Uterus (tissue), 2 donors: ENCODE measurements at regions not wholly inside any gene's neighbourhood (a gene's known extent, or its start where the extent isn't known, plus 50 kb on each side); places are given as distances from the start of the nearest gene placed in this dataset.
"Not testable (repeated sequence)": the region's sequence is repeated elsewhere in the genome, so short reads cannot be mapped to it uniquely, and the experiment has no call there.

ENCODE experiments used
- CTCF ChIP-seq, 4 experiments: fragments of 200-600 bp in 2 of 4; fragments of 450-650 bp in 2 of 4; sonication (generic) in 2 of 4; IDR thresholded peaks; one replicate each; pipeline ENCODE4 v1.5.1; 2016 to 2019; ENCODE audit warnings: antibody characterized with exemption in 4 of 4, mild to moderate bottlenecking in 2 of 4, moderate library complexity in 1 of 4
- POLR2A ChIP-seq, 2 donors: fragments of 450-650 bp; IDR thresholded peaks; one replicate each; pipeline ENCODE4 v1.6.1; 2016; ENCODE audit warnings: antibody characterized with exemption in 2 of 2, mild to moderate bottlenecking in 1 of 2, moderate library complexity in 1 of 2

- TF ChIP-seq CTCF, POLR2A (IDR thresholded peaks at IDR 0.05): not testable (repeated sequence)
Measured at GRCh38 chr15:20207198-20207597, 334.4 kb downstream of the GOLGA6L6 start.
